Mesenchymal stem cell (in vitro differentiated cells and primary cell): ENCODE measurements at regions not wholly inside any gene's neighbourhood (a gene's known extent, or its start where the extent isn't known, plus 50 kb on each side); places are given as distances from the start of the nearest gene placed in this dataset.

Source experiments
- DNase-seq: peaks from one replicate; pipeline ENCODE4 v3.0.0-alpha.2; 2013
- H2AFZ ChIP-seq: one replicate; pipeline ENCODE4 v1.6.1; 2013; ENCODE audit warnings: low read depth, mild to moderate bottlenecking, control low read depth, inconsistent platforms, low read length, moderate library complexity
- H2AK5ac ChIP-seq: 2 replicates; pipeline ENCODE4 v1.6.1; 2013; ENCODE audit warnings: low read length, moderate library complexity, mild to moderate bottlenecking, inconsistent platforms; ENCODE audit not compliant: severe bottlenecking
- H2BK120ac ChIP-seq: one replicate; pipeline ENCODE4 v1.6.1; 2013; ENCODE audit warnings: low read depth, mild to moderate bottlenecking, inconsistent platforms, low read length, moderate library complexity
- H2BK12ac ChIP-seq, 2 experiments: one replicate each; pipeline ENCODE4 v1.6.1; 2013; ENCODE audit warnings: inconsistent platforms in 2 of 2, low read length in 2 of 2, mild to moderate bottlenecking in 2 of 2, moderate library complexity in 2 of 2, control low read depth in 1 of 2
- H2BK15ac ChIP-seq: one replicate; pipeline ENCODE4 v1.6.1; 2013; ENCODE audit warnings: mild to moderate bottlenecking, low read depth, inconsistent platforms; ENCODE audit not compliant: poor library complexity, severe bottlenecking
- H2BK5ac ChIP-seq: 2 replicates; pipeline ENCODE4 v1.6.1; 2013; ENCODE audit warnings: low read depth, mild to moderate bottlenecking, low read length, control low read depth, inconsistent platforms; ENCODE audit not compliant: poor library complexity, severe bottlenecking
- H3K14ac ChIP-seq, 2 experiments: one replicate each; pipeline ENCODE4 v1.6.1; 2013; ENCODE audit warnings: inconsistent platforms in 2 of 2, low read length in 2 of 2, control low read depth in 1 of 2, mild to moderate bottlenecking in 1 of 2, moderate library complexity in 1 of 2
- H3K18ac ChIP-seq, 2 experiments: one replicate each; pipeline ENCODE4 v1.6.1; 2013; ENCODE audit warnings: inconsistent platforms in 2 of 2, low read length in 2 of 2, control low read depth in 1 of 2, low read depth in 1 of 2, mild to moderate bottlenecking in 1 of 2
- H3K23ac ChIP-seq, 2 experiments: one replicate each; pipeline ENCODE4 v1.6.1; 2013; ENCODE audit warnings: inconsistent platforms in 2 of 2, low read length in 2 of 2, mild to moderate bottlenecking in 2 of 2, moderate library complexity in 2 of 2, control low read depth in 1 of 2
- H3K27ac ChIP-seq: 2 replicates; pipeline ENCODE4 v1.5.1; 2013; ENCODE audit warnings: mild to moderate bottlenecking, moderate library complexity, low read length, control low read depth, inconsistent platforms; ENCODE audit not compliant: poor library complexity, severe bottlenecking
- H3K27me3 ChIP-seq, 2 experiments: 2 replicates each; pipeline versions ENCODE4 v1.6.1 to v1.7.0; 2013; ENCODE audit warnings: low read length in 2 of 2, mild to moderate bottlenecking in 2 of 2, moderate library complexity in 2 of 2, control low read depth in 1 of 2, inconsistent platforms in 1 of 2; ENCODE audit not compliant: control insufficient read depth in 1 of 2, insufficient read depth in 1 of 2
- H3K36me3 ChIP-seq, 2 experiments: 2 replicates each; pipeline versions ENCODE4 v1.6.1 to v1.7.0; 2013; ENCODE audit warnings: low read length in 2 of 2, control low read depth in 1 of 2, inconsistent platforms in 1 of 2, low read depth in 1 of 2, mild to moderate bottlenecking in 1 of 2; ENCODE audit not compliant: insufficient read depth in 2 of 2, control insufficient read depth in 1 of 2
- H3K4ac ChIP-seq, 2 experiments: one replicate each; pipeline ENCODE4 v1.6.1; 2013; ENCODE audit warnings: inconsistent platforms in 2 of 2, low read length in 2 of 2, mild to moderate bottlenecking in 2 of 2, moderate library complexity in 2 of 2, control low read depth in 1 of 2, low read depth in 1 of 2
- H3K4me1 ChIP-seq: 2 replicates; pipeline ENCODE4 v1.6.1; 2013; ENCODE audit warnings: low read depth, low read length, control low read depth; ENCODE audit not compliant: control insufficient read depth, insufficient read depth
- H3K4me2 ChIP-seq: 2 replicates; pipeline ENCODE4 v1.6.1; 2013; ENCODE audit warnings: low read length, mild to moderate bottlenecking, inconsistent platforms; ENCODE audit not compliant: poor library complexity, severe bottlenecking
- H3K4me3 ChIP-seq, 2 experiments: 2 replicates each; pipeline versions ENCODE4 v1.5.1 to v1.7.0; 2013; ENCODE audit warnings: low read length in 2 of 2, mild to moderate bottlenecking in 2 of 2, control low read depth in 1 of 2, low read depth in 1 of 2; ENCODE audit not compliant: insufficient read depth in 1 of 2
- H3K79me1 ChIP-seq: replicated peaks from 2 replicates; pipeline ENCODE4 v1.6.1; 2013; ENCODE audit warnings: mild to moderate bottlenecking, control low read depth, low read length, inconsistent platforms; ENCODE audit not compliant: poor library complexity, severe bottlenecking
- H3K9ac ChIP-seq: 2 replicates; pipeline ENCODE4 v1.7.0; 2013; ENCODE audit warnings: mild to moderate bottlenecking, low read length, moderate library complexity
- H3K9me3 ChIP-seq: 2 replicates; pipeline ENCODE4 v1.7.0; 2013; ENCODE audit warnings: mild to moderate bottlenecking, low read length; ENCODE audit not compliant: control insufficient read depth
- H4K8ac ChIP-seq: one replicate; pipeline ENCODE4 v1.6.1; 2013; ENCODE audit warnings: inconsistent platforms, mild to moderate bottlenecking, low read length, moderate library complexity
- H4K91ac ChIP-seq: one replicate; pipeline ENCODE4 v1.6.1; 2013; ENCODE audit warnings: mild to moderate bottlenecking, low read length, inconsistent platforms
- WGBS: methylation state at CpG from one replicate; pipeline ENCODE4 v1.1.7; 2013; ENCODE audit warnings: mixed read lengths; 5-methylcytosine and 5-hydroxymethylcytosine counted together

GRCh38 chr10:31147210-31147608 is 115.5 kb upstream of the ZNF438 start:
- peak overlapping the region in 1 of 2 experiments; percentile 83 for H3K18ac ChIP-seq
- H2AK5ac ChIP-seq = no peak overlapping the region
- H3K4me2 ChIP-seq = no peak overlapping the region
- H3K23ac ChIP-seq = no peak overlapping the region
- H2BK5ac ChIP-seq = no peak overlapping the region
- H3K14ac ChIP-seq = no peak overlapping the region
- H3K36me3 ChIP-seq = no peaks in the 10 kb centered on the region
- 6% methylated on average over 2 of the region's 2 CpGs for WGBS
- no peak overlapping the region for H3K4ac ChIP-seq
- H3K9me3 ChIP-seq = no peaks in the 10 kb centered on the region
- H2BK12ac ChIP-seq = peak overlapping the region in 1 of 2 experiments; percentile 41
- peak overlapping the region; percentile 69 for H2BK120ac ChIP-seq
- no peak overlapping the region for H3K27ac ChIP-seq
- H2AFZ ChIP-seq = no peak overlapping the region
- peak; percentile 79 for DNase-seq
- no peaks in the 10 kb centered on the region for H3K27me3 ChIP-seq
- H3K4me1 ChIP-seq = peaks cover 7% of the 10 kb centered on the region
- no peaks in the 10 kb centered on the region for H3K79me1 ChIP-seq
- no peak overlapping the region for H4K91ac ChIP-seq
- peak overlapping the region; percentile 73 for H4K8ac ChIP-seq
- no peak overlapping the region for H3K4me3 ChIP-seq
- H3K9ac ChIP-seq = no peak overlapping the region
- no peak overlapping the region for H2BK15ac ChIP-seq

DNA sequence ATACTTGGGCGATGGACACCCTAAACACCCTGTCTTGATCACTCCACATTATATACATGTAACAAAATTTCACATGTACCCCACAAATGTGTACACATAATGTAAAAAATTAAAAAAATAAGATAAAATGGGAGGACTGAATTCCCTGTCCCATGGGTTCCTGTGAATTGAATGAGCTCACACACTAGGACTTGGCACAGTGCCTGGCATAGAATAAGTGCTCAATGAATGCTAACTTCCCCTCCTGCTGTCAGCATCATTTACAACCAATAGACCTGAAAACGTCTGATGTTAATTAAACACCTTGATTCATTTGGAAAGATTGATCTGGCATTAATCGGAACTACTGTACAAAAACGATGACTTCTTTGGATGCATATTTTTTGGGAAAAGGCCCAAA is 117.3 kb upstream of the ZNF438 start:
- no peak overlapping the region for H3K4me2 ChIP-seq
- DNase-seq = no peak
- H3K27ac ChIP-seq = no peak overlapping the region
- no peak overlapping the region for H4K8ac ChIP-seq
- no peak overlapping the region for H3K14ac ChIP-seq
- H3K27me3 ChIP-seq = no peaks in the 10 kb centered on the region
- H2AFZ ChIP-seq = no peak overlapping the region
- H3K79me1 ChIP-seq = no peaks in the 10 kb centered on the region
- no peak overlapping the region for H2BK120ac ChIP-seq
- no peak overlapping the region for H4K91ac ChIP-seq
- H3K18ac ChIP-seq = no peak overlapping the region
- no peak overlapping the region for H2AK5ac ChIP-seq
- no peak overlapping the region for H2BK15ac ChIP-seq
- H3K36me3 ChIP-seq = no peaks in the 10 kb centered on the region
- H3K4ac ChIP-seq = no peak overlapping the region
- H3K4me1 ChIP-seq = peaks cover 10% of the 10 kb centered on the region
- no peaks in the 10 kb centered on the region for H3K9me3 ChIP-seq
- H3K4me3 ChIP-seq = no peak overlapping the region
- H3K23ac ChIP-seq = no peak overlapping the region
- no peak overlapping the region for H2BK5ac ChIP-seq
- no peak overlapping the region for H3K9ac ChIP-seq
- no peak overlapping the region for H2BK12ac ChIP-seq
- WGBS = 87% methylated on average over 3 of the region's 4 CpGs

DNA sequence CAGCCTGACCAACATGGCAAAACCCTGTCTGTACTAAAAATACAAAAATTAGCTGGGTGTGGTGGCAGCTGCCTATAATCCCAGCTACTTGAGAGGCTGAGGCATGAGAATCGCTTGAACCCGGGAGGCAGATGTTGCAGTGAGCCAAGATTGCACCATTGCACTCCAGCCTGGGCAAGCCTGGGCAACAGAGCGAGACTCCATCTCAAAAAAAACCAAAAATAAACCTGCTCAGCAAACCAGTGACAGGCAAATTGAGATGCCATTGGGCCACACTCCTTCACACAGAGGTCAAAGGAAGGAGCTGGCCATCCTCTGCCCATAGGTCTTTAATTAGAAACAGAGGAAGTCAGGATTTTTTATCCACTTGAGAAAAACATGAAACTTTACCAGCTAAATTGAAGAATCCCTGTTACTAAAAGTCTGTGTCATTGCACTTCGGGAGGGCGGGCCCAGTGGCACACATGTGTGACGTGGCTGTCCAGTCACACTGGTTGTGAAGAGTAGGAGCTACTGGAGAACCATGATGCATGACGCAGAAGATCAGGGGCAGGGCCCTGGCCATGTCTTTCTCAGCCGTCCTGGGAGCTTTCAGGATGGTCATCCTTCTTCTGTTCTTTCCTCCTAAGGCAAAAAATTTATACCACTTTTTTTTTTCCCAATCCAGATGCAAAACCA is 118.3 kb upstream of the ZNF438 start:
- Histone ChIP-seq H3K4me3 (no peak overlapping the region), H3K27ac (no peak overlapping the region), H3K14ac (no peak overlapping the region), H3K79me1 (no peaks in the 10 kb centered on the region), H2BK15ac (no peak overlapping the region), H3K4me2 (no peak overlapping the region), H2AFZ (no peak overlapping the region), H3K9me3 (no peaks in the 10 kb centered on the region), H3K4me1 (peaks cover 9% of the 10 kb centered on the region), H4K91ac (no peak overlapping the region), H3K9ac (no peak overlapping the region), H2BK12ac (no peak overlapping the region), H3K4ac (no peak overlapping the region), H3K23ac (no peak overlapping the region), H3K18ac (no peak overlapping the region), H2AK5ac (no peak overlapping the region), H2BK120ac (no peak overlapping the region), H2BK5ac (no peak overlapping the region), H3K27me3 (no peaks in the 10 kb centered on the region), H3K36me3 (no peaks in the 10 kb centered on the region), H4K8ac (peak overlapping the region; percentile 69)
- DNase-seq = no peak
- WGBS = 89% methylated on average over 8 of the region's 8 CpGs

- H2BK5ac ChIP-seq = no peak overlapping the region
- peaks cover 7% of the 10 kb centered on the region for H3K4me1 ChIP-seq
- no peak overlapping the region for H2BK120ac ChIP-seq
- H4K8ac ChIP-seq = no peak overlapping the region
- peak overlapping the region in 1 of 2 experiments; percentile 8 for H3K4ac ChIP-seq
- no peak overlapping the region for H3K4me3 ChIP-seq
- H3K27me3 ChIP-seq = no peaks in the 10 kb centered on the region
- H4K91ac ChIP-seq = no peak overlapping the region
- no peak for DNase-seq
- H3K14ac ChIP-seq = no peak overlapping the region
- no peak overlapping the region for H3K23ac ChIP-seq
- no peak overlapping the region for H3K9ac ChIP-seq
- no peak overlapping the region for H2BK15ac ChIP-seq
- no peaks in the 10 kb centered on the region for H3K79me1 ChIP-seq
- WGBS = 100% methylated on average over 2 of the region's 2 CpGs
- H2AFZ ChIP-seq = no peak overlapping the region
- H2BK12ac ChIP-seq = peak overlapping the region in 1 of 2 experiments; percentile 60
- H3K9me3 ChIP-seq = no peaks in the 10 kb centered on the region
- H3K27ac ChIP-seq = no peak overlapping the region
- no peak overlapping the region for H3K18ac ChIP-seq
- no peak overlapping the region for H3K4me2 ChIP-seq
- no peaks in the 10 kb centered on the region for H3K36me3 ChIP-seq
- no peak overlapping the region for H2AK5ac ChIP-seq
Measured at GRCh38 chr10:31151301-31151700, 119.6 kb upstream of the ZNF438 start.
